Fibroblast of peridontal ligament (primary cell): ENCODE measurements at regions not wholly inside any gene's neighbourhood (a gene's known extent, or its start where the extent isn't known, plus 50 kb on each side); places are given as distances from the start of the nearest gene placed in this dataset.
A peak's percentile ranks its signal among the peaks of the same experiment; 100 is the strongest.
"Not testable (repeated sequence)": the region's sequence is repeated elsewhere in the genome, so short reads cannot be mapped to it uniquely, and the experiment has no call there.

ENCODE experiments used
- DNase-seq: peaks from one replicate; pipeline ENCODE4 v3.0.0-alpha.2; 2010; ENCODE audit errors: extremely low read depth

DNA sequence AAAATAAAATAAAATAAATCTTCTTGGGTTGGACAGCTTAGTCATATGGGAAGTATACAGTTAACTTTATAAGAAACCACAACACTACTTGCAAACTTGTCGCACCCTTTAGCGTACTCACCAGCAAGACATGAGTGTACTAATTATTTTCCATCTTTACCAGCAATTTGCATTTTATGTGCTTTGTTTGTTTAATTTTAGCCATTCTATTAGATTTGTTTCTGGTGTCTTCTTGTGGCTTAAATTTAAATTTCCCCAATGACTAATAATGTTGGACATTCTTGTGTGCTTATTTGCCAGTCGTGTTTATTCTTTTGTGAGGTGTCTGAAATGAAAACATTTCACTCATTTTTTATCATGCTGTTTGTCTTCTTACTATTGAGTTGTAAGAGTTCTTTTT, 1172.2 kb upstream of the CITED2 start:
- no peak for DNase-seq

- no peak for DNase-seq
Measured at GRCh38 chr6:140544431-140544830, 1170.0 kb upstream of the CITED2 start.

- no peak for DNase-seq
Measured at GRCh38 chr6:140542863-140543262, 1168.4 kb upstream of the CITED2 start.

GRCh38 chr6:140541288-140541687, 1166.8 kb upstream of the CITED2 start:
- peak; percentile 45 for DNase-seq

GRCh38 chr6:140540743-140541142, 1166.3 kb upstream of the CITED2 start:
- no peak for DNase-seq

GRCh38 chr6:140538926-140539325, 1164.5 kb upstream of the CITED2 start:
- DNase-seq, result no peak

- DNase-seq, result peak; percentile 100
Measured at GRCh38 chr6:140537834-140538705, 1163.6 kb upstream of the CITED2 start.

GRCh38 chr6:140537211-140537610, 1162.8 kb upstream of the CITED2 start:
- DNase-seq, result no peak

DNA sequence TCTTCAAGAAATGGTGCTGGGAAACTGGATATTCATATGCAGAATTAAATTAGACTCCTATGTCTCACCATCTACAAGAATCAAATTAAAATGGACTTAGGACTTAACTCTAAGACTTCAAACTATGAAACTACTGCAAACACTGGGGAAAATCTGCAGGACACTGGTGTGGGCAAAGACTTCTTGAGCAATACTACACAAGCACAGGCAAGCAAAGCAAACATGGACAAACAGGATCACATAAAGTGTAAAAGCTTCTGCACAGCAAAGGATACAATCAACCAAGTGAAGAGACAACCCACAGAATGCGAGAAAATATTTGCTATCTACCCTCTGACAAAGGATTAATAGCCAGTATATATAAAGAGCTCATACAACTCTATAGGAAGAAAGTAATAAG, 1161.1 kb upstream of the CITED2 start:
- no peak for DNase-seq

GRCh38 chr6:140533526-140533925, 1159.1 kb upstream of the CITED2 start:
- peak; percentile 34 for DNase-seq

GRCh38 chr6:140504776-140505175, 1130.3 kb upstream of the CITED2 start:
- DNase-seq, result no peak

GRCh38 chr6:140500849-140501248, 1126.4 kb upstream of the CITED2 start:
- DNase-seq, result no peak

DNA sequence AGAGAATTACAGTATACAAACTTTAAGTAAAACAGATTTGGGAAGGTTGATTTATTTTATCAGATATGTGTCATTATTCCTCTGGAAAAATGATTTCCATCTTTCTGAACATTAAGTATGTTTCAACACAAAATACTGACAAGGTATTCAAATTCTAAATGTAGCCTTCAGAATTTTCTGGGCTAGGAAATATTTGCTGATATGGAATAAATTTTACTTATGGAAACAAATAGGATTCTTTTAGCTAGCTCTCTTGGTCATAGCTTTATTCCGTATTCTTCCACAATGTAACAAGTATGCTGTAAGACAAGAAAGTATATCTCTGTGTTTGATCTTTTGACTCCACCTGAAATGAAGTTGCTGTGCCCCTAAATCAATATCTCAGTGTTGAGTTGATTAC, 1125.2 kb upstream of the CITED2 start:
- no peak for DNase-seq

DNA sequence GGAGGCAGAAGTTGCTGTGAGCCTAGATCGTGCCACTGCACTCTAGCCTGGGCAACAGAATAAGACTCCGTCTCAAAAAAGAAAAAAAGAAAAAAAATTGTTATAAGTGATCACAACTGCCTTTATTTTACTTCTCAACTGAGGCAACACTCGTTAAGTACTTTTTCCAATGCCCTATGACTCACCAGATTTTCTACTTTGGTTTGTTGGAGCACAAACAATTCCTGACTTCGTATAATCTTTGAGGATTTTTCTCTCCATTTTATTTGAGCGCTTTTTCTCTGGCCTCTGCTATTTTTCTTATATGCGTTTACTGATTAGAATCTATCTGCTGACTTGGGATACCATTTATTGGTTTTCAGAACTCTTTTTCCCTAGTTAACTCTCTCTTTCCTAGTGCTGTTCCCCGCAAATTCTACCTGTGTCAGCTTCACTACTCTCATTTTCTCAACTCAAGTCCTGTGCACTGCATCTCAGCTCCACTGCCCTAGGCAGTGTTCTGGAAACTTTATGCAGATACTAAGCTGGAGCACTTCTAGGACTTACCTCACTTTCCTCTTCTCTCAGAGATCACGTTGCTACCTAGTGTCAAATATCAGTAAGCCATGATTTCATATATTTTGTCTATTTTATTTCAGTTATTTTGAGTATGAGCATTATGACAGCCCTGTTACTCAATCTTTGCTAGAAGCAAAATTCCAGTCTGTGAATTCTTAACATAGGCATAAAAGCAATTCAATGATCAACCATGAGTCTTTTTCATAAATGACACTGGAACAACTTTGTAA, 1120.1 kb upstream of the CITED2 start:
- peak; percentile 26 for DNase-seq

DNA sequence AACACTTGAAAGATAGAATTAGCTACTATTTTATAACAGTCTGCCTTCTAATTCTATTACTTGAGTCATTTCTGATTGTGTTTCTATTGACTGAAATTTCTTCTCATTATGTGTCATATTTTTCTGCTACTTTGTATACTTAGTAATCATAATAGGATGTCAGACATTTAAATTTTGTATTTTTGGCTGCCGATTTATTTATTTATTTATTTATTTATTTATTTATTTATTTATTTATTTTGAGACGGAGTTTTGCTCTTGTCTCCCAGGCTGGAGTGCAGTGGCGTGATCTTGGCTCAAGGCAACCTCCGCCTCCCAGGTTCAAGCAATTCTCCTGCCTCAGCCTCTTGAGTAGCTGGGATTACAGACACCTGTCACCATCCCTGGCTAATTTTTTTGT, 1119.0 kb upstream of the CITED2 start:
- not testable (repeated sequence) for DNase-seq

DNA sequence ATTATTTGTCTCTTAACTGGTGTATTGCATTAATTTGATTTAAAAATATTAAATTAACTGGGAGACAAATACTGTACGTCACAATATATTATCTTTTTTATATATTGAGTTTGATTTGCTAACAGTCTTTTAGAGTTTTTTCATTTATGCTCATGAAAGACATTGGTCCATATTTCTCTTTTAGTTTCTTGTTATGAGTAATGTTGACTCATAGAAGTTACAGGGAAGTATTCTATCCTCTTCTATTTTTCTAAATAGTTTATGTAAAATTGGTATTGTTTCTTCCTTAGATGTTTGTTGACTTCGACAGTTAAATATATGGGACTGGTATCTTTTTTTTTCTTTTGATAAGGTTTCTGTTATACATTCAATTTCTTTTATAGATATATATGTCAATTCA, 1115.6 kb upstream of the CITED2 start:
- DNase-seq, result peak; percentile 46

DNA sequence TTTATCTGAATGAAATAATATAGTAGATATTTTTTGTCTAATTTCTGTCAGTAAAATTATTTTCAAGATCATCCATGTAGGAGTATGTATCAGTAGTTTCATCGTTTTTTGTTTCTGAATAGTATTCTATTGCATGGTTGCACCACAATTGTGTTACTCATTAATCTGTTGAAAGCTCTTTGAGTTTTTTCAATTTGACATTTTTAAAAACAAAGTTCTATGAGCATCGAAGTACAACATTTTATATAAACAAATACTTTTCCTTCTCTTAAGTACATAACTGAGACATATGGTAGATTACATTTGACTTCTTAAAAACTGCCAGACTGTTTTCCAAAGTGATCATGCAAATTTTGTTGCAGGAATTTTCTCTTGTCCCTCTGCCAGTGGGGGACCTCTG, 1113.1 kb upstream of the CITED2 start:
- no peak for DNase-seq

- peak; percentile 49 for DNase-seq
Measured at GRCh38 chr6:140486450-140487361, 1112.3 kb upstream of the CITED2 start.

- DNase-seq, result peak; percentile 82
Measured at GRCh38 chr6:140485740-140486449, 1111.4 kb upstream of the CITED2 start.

GRCh38 chr6:140480852-140481251, 1106.4 kb upstream of the CITED2 start:
- peak; percentile 90 for DNase-seq

- DNase-seq, result no peak
Measured at GRCh38 chr6:140478631-140479030, 1104.2 kb upstream of the CITED2 start.
